Astrocyte of the cerebellum (primary cell): ENCODE measurements at regions not wholly inside any gene's neighbourhood (a gene's known extent, or its start where the extent isn't known, plus 50 kb on each side); places are given as distances from the start of the nearest gene placed in this dataset.

Experiments
- DNase-seq: peaks from one replicate; pipeline ENCODE4 v3.0.0-alpha.2; 2011; ENCODE audit warnings: low read depth
- H3K4me3 ChIP-seq: 2 replicates; pipeline ENCODE4 v1.5.1; 2011; ENCODE audit warnings: mild to moderate bottlenecking, low read depth, low read length, moderate library complexity
- in situ Hi-C: cut with HindIII; loops from 2 replicates; pipeline ENCODE4 v1.10.0; 2017; ENCODE audit warnings: low sequenced_read_pairs
- TF ChIP-seq, protein P1 (sequence below): IDR thresholded peaks from 2 replicates; pipeline ENCODE4 v1.5.1; 2012; ENCODE audit warnings: low read length, low read depth, moderate library complexity, mild to moderate bottlenecking; ENCODE audit errors: missing control alignments

DNA sequence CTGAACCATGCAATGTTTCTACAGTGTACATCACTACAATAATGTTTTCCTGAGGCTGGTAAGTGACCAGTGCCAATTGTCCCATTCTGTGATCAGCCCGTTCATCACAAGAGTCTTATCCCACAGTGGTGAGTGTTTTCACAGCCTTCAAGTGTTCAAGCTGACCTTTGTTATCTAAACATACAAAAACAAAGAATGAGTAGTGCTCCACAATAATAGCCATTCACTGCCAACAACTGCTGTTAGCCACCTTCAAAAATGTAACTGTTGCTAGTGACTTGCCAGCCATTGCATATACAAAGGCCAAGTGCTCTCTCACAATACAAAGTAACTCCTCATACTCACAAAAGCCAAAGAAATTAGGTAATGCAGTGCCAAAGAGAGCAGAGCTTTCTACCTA is 1084.1 kb downstream of the FAM133A start:
- in situ Hi-C loops: no loop called here
- H3K4me3 ChIP-seq: no peak overlapping the region
- TF ChIP-seq, protein P1, sequence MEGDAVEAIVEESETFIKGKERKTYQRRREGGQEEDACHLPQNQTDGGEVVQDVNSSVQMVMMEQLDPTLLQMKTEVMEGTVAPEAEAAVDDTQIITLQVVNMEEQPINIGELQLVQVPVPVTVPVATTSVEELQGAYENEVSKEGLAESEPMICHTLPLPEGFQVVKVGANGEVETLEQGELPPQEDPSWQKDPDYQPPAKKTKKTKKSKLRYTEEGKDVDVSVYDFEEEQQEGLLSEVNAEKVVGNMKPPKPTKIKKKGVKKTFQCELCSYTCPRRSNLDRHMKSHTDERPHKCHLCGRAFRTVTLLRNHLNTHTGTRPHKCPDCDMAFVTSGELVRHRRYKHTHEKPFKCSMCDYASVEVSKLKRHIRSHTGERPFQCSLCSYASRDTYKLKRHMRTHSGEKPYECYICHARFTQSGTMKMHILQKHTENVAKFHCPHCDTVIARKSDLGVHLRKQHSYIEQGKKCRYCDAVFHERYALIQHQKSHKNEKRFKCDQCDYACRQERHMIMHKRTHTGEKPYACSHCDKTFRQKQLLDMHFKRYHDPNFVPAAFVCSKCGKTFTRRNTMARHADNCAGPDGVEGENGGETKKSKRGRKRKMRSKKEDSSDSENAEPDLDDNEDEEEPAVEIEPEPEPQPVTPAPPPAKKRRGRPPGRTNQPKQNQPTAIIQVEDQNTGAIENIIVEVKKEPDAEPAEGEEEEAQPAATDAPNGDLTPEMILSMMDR: no peak
- DNase-seq: no peak

DNA sequence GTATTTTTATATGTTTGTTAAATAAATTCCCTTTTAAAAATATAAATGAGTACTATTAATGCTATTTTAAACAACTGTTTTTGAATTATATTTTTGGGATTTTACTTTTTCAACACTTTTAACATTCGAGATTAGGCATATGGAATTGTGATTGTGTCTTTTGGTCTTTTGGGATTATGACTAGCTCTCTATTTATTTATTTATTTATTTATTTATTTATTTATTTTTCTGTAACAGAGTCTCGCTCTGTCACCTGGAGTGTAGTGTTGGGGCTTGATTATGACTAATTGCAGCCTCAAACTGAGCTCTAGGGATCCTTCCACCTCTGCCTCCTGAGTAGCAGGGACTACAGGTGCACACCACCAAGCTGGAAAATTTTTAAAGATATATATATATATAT is 1101.6 kb downstream of the FAM133A start:
- no peak overlapping the region for H3K4me3 ChIP-seq
- DNase-seq: no peak
- TF ChIP-seq, protein P1: no peak
- in situ Hi-C loops: no loop called here

DNA sequence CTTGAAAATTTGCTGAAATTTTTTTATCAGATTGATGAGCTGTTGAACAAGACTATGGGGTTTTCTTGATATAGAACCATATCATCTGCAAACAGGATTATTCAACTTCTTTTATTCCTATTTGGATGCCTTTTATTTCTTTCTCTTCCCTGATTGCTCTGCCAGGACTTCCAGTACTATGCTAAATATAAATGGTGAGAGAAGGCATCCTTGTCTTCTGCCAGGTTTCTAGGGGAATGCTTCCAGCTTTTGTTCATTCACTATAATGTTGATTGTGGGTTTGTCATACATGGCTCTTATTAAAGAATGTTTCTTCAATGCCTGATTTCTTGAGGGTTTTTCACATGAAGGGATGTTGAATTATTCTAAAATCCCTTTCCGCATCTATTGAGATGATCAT is 1139.5 kb downstream of the FAM133A start:
- H3K4me3 ChIP-seq: no peak overlapping the region
- TF ChIP-seq, protein P1: no peak
- no peak for DNase-seq
- in situ Hi-C loops: no loop called here

DNA sequence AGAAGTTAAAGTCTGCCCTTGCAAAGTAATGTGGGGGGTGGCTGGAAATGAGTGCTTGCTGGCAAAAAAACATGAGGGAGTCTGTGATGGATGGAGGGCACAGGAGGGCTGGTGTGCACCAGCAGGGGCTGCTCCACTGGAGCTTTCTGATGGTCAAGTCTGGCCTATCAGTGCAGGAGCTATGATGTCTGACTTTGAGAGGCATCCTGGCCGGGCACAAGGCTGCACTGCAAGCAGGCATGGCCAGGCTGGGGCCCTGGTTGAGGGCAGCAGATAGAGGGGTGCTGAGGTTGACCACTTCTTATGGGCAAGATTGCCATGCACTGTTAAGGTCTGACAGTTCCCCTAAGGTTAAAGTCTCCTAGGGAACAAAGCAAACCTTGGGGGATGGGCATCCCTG is 1140.2 kb downstream of the FAM133A start:
- in situ Hi-C loops: no loop called here
- H3K4me3 ChIP-seq: no peak overlapping the region
- TF ChIP-seq, protein P1: no peak
- DNase-seq: no peak

DNA sequence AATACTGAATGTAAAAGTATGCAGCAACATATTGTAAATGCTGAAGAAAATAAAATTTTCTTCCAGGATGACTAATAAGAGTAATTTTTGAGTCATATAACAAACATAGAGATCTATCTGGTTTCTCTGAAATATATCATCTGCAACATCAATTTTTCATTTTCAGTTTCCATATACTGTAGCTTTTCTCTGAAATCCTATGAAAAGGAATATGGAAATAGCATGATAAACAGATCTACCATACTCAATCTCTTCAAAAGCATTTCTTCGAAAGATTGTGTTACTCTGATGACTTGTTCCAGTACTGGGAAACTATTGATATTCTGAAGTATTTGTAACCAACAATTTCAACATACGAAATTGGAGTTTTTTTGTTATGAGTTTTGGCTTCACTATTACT is 1156.7 kb downstream of the FAM133A start:
- in situ Hi-C loops: no loop called here
- H3K4me3 ChIP-seq: no peak overlapping the region
- no peak for DNase-seq
- TF ChIP-seq, protein P1: no peak

DNA sequence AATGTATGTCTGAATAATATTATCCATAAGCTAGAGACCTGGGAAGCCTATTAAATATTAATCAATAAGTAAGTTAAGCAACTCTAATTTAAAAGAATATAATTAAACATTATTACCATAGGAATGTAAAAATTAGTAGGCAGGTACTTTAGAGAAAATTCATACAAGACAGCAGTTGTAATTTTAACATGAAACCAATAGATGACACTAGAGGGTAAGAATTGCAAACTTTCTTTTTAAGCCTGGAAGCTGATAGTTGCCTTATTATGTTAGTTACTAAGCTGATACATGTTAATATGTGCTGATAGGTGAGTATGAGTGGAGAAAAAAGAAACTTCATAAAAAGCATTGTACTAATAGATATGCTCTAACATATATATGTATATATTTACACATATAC is 1157.4 kb downstream of the FAM133A start:
- TF ChIP-seq, protein P1: no peak
- no peak for DNase-seq
- in situ Hi-C loops: no loop called here
- H3K4me3 ChIP-seq: no peak overlapping the region

DNA sequence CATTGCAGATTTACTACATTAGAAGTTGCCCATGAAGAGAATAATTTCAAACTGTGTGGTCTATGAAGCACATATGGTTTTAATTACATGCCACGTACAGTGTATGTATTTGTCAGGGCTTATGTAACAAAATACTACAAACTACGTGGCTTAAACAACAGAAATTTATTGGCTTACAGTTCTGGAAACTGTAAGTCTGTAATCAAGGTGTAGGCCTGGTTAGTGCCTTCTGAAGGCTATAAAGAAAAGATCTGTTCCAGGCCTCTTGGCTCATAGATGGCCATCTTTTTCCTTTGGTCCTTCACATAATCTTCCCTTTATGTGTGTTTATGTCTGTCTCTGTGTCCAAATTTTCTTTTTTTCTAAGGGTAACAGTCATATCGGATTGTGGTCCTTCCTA is 1160.2 kb downstream of the FAM133A start:
- TF ChIP-seq, protein P1: no peak
- no peak overlapping the region for H3K4me3 ChIP-seq
- DNase-seq: no peak
- in situ Hi-C loops: no loop called here
